SJSA1 (cell line): ENCODE measurements at regions not wholly inside any gene's neighbourhood (a gene's known extent, or its start where the extent isn't known, plus 50 kb on each side); places are given as distances from the start of the nearest gene placed in this dataset.
"Not testable (repeated sequence)": the region's sequence is repeated elsewhere in the genome, so short reads cannot be mapped to it uniquely, and the experiment has no call there.

Source experiments
- DNase-seq, 2 experiments: peaks; one replicate each; pipeline ENCODE4 v3.0.0-alpha.2; 2015 to 2020; ENCODE audit warnings: low spot score in 2 of 2, low read depth in 1 of 2
- H3K27ac ChIP-seq: fragments of 250-450 bp; sonication (Bioruptor Pico); 2 replicates; pipeline ENCODE4 v1.5.1; 2020; ENCODE audit warnings: mild to moderate bottlenecking, moderate library complexity
- H3K27me3 ChIP-seq: fragments of 250-450 bp; sonication (Bioruptor Pico); replicated peaks from 2 replicates; pipeline ENCODE4 v1.5.1; 2020; ENCODE audit warnings: mild to moderate bottlenecking, moderate library complexity
- H3K36me3 ChIP-seq: fragments of 250-450 bp; sonication (Bioruptor Pico); 2 replicates; pipeline ENCODE4 v1.5.1; 2020; ENCODE audit warnings: mild to moderate bottlenecking
- H3K4me1 ChIP-seq: fragments of 250-450 bp; sonication (Bioruptor Pico); replicated peaks from 2 replicates; pipeline ENCODE4 v1.6.1; 2021; ENCODE audit warnings: mild to moderate bottlenecking
- H3K4me3 ChIP-seq: fragments of 250-450 bp; sonication (Bioruptor Pico); 2 replicates; pipeline ENCODE4 v1.5.1; 2020; ENCODE audit warnings: mild to moderate bottlenecking
- H3K9me3 ChIP-seq: fragments of 250-450 bp; sonication (Bioruptor Pico); replicated peaks from 2 replicates; pipeline ENCODE4 v1.5.1; 2020; ENCODE audit warnings: mild to moderate bottlenecking

DNA sequence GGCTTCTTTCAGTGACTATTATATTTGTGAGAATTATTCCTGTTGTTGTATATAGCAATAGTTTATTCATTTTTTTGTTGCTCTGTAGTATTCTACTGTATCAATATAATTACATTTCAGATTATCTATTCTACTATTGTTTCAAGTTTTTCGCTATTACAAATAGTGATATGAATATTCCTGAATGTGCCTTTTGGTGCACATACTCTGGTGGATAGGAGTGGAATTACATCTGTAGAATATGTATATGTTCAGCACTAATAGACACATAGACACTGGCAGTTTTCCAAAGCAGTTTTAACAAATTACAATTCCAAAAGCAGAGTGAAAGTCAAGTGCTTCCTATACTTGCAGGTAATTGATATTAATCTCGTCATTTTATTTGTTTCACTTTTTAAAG lies 696.2 kb upstream of the PRMT6 start:
- Histone ChIP-seq H3K27ac (no peak overlapping the region), H3K9me3 (peaks cover 8% of the 10 kb centered on the region; the same call in 1 of the 2 replicates), H3K4me3 (no peak overlapping the region), H3K4me1 (no peaks in the 10 kb centered on the region), H3K27me3 (no peaks in the 10 kb centered on the region), H3K36me3 (no peaks in the 10 kb centered on the region)
- no peak for DNase-seq

- no peak overlapping the region for H3K27ac ChIP-seq
- DNase-seq, result no peak
- no peaks in the 10 kb centered on the region for H3K4me1 ChIP-seq
- no peak overlapping the region for H3K4me3 ChIP-seq
- H3K9me3 ChIP-seq, result no peaks in the 10 kb centered on the region
- H3K27me3 ChIP-seq, result no peaks in the 10 kb centered on the region
- no peaks in the 10 kb centered on the region for H3K36me3 ChIP-seq
These were observed 689.7 kb upstream of the PRMT6 start for GRCh38 chr1:106366627-106367319.

DNA sequence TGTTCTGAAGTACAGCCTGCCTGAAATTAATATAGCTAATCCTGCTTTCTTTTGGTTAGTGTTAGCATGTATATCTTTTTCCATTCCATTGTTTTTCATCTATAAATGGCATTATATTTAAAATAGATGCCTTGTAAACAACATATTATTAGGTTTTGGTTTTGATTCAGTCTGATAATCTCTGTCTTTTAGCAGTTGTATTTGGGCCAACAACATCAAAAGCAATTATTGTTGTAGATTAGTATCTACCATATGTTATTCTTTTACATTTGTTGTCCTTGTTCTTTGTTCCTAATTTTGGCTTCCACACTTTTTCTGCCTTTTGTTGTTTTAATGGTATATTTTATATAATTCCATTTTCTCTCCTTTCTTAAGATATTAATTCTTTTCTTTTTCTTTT lies 678.2 kb upstream of the PRMT6 start:
- no peak for DNase-seq
- Histone ChIP-seq H3K27ac (no peak overlapping the region), H3K36me3 (no peaks in the 10 kb centered on the region), H3K9me3 (peaks cover 4% of the 10 kb centered on the region), H3K4me3 (no peak overlapping the region), H3K27me3 (no peaks in the 10 kb centered on the region), H3K4me1 (no peaks in the 10 kb centered on the region)

DNA sequence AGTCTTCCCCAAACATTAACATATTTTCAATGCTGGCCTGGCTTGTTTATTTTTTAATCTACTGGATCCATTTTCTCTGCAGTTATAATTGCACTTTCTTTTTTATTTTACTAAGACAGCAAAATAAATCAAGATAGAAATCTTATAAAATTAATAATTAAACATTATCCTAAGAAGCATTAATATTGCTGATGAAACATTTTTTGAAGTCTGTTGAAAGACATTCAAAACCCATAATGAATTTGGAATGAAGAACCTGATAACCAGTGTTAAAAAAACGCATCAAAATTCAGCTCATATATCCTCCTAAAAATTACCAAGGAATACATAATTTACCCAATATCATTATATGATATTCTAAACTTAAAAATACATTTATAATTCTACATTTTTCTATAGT lies 675.7 kb upstream of the PRMT6 start:
- no peaks in the 10 kb centered on the region for H3K27me3 ChIP-seq

GRCh38 chr1:106389160-106389559 lies 667.3 kb upstream of the PRMT6 start:
- not testable (repeated sequence) for H3K4me3 ChIP-seq, DNase-seq, H3K27ac ChIP-seq, H3K9me3 ChIP-seq, H3K4me1 ChIP-seq, H3K36me3 ChIP-seq, H3K27me3 ChIP-seq

More for the DNA sequence above, 675.7 kb upstream of the PRMT6 start:
- Histone ChIP-seq H3K36me3 (no peaks in the 10 kb centered on the region), H3K9me3 (peaks cover under 1% of the 10 kb centered on the region; the same call in 1 of the 2 replicates), H3K27ac (no peak overlapping the region), H3K4me3 (no peak overlapping the region), H3K4me1 (no peaks in the 10 kb centered on the region)
- DNase-seq, result no peak

DNA sequence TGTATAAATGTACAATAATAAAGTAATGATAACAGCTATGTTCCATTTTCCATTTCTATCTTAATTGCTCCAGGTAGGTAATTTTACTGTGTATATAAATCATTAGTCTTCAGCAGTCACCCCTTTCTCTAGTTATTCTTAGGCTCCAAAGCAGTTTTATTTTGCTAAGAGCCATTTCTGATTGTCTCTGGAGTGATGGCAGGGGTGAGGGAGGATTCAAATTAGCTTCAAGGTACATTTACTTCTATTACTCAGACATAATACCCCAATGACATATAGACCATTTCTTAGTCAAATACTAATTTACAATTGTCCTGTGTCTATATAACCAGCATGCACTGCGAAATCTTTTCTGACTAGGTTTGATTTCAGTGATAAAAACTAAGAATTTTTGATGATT lies 663.4 kb upstream of the PRMT6 start:
- Histone ChIP-seq H3K4me3 (no peak overlapping the region), H3K9me3 (no peaks in the 10 kb centered on the region), H3K36me3 (no peaks in the 10 kb centered on the region), H3K4me1 (no peaks in the 10 kb centered on the region), H3K27ac (no peak overlapping the region), H3K27me3 (no peaks in the 10 kb centered on the region)
- DNase-seq, result no peak

DNA sequence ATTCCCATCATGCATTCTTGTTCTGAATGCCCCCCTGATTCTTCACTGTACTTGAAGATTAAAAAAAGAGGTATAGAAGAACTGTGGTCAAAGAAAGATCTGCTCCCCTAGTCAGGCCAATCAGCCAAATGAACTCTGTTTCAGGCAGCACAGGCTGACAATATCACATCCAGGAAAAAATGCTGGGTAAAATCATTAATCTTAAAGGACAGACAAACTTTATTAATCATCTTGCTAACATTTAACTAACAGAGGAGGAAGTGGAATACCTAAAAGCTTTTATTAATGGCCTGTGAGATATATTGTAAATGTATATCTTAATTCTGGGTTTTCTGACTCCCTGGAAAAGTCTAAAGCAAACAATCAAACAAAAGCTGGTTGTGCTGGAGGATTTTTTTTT lies 660.5 kb upstream of the PRMT6 start:
- H3K9me3 ChIP-seq, result no peaks in the 10 kb centered on the region
- no peaks in the 10 kb centered on the region for H3K36me3 ChIP-seq
- H3K27me3 ChIP-seq, result no peaks in the 10 kb centered on the region
- H3K4me1 ChIP-seq, result no peaks in the 10 kb centered on the region
- no peak overlapping the region for H3K4me3 ChIP-seq
- no peak for DNase-seq
- H3K27ac ChIP-seq, result no peak overlapping the region

- Histone ChIP-seq H3K27me3 (no peaks in the 10 kb centered on the region), H3K27ac (no peak overlapping the region), H3K4me1 (no peaks in the 10 kb centered on the region), H3K9me3 (0 out of 2 replicates have a peak, but pooled peaks cover 6% of the 10 kb centered on the region), H3K36me3 (no peaks in the 10 kb centered on the region), H3K4me3 (no peak overlapping the region)
- DNase-seq, result no peak
These were observed 658.1 kb upstream of the PRMT6 start for GRCh38 chr1:106398391-106398790.

GRCh38 chr1:106406114-106406513 lies 650.4 kb upstream of the PRMT6 start:
- H3K36me3 ChIP-seq, result no peaks in the 10 kb centered on the region
- no peak for DNase-seq
- H3K9me3 ChIP-seq, result 0 out of 2 replicates have a peak, but pooled peaks cover 6% of the 10 kb centered on the region
- H3K4me1 ChIP-seq, result no peaks in the 10 kb centered on the region
- no peaks in the 10 kb centered on the region for H3K27me3 ChIP-seq
- H3K4me3 ChIP-seq, result no peak overlapping the region
- H3K27ac ChIP-seq, result no peak overlapping the region

GRCh38 chr1:106412321-106412720 lies 644.2 kb upstream of the PRMT6 start:
- H3K27me3 ChIP-seq, DNase-seq, H3K27ac ChIP-seq, H3K4me1 ChIP-seq, H3K36me3 ChIP-seq, H3K9me3 ChIP-seq, H3K4me3 ChIP-seq: not testable (repeated sequence)

DNA sequence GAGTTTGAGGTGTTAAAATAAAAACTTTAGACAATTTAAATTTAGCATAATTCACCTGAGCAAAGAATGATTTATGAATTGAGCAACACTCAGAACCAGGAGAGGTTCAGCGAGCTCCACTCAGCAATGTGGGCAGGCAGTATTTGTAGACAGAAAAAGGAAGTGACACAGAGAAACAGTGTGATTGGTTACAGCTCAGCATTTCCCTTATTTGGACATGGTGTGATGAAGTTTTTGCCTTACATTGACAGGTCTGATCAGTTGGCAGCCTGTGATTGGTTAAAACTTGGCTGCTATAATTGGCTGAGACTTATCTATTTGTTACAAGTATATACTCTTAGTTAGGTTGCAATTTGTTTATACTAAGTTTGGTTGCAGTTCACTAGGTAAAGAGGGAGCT lies 621.2 kb upstream of the PRMT6 start:
- Histone ChIP-seq H3K4me1 (no peaks in the 10 kb centered on the region), H3K36me3 (no peaks in the 10 kb centered on the region), H3K9me3 (peaks cover 4% of the 10 kb centered on the region; the same call in 1 of the 2 replicates), H3K4me3 (no peak overlapping the region), H3K27me3 (no peaks in the 10 kb centered on the region), H3K27ac (no peak overlapping the region)
- DNase-seq, result no peak

GRCh38 chr1:106439475-106439874 lies 617.0 kb upstream of the PRMT6 start:
- Histone ChIP-seq H3K9me3 (no peaks in the 10 kb centered on the region), H3K36me3 (no peaks in the 10 kb centered on the region), H3K4me3 (no peak overlapping the region), H3K27ac (no peak overlapping the region), H3K27me3 (no peaks in the 10 kb centered on the region), H3K4me1 (no peaks in the 10 kb centered on the region)
- DNase-seq, result no peak

GRCh38 chr1:106447466-106447865 lies 609.0 kb upstream of the PRMT6 start:
- Histone ChIP-seq H3K4me1 (no peaks in the 10 kb centered on the region), H3K9me3 (no peaks in the 10 kb centered on the region), H3K4me3 (no peak overlapping the region), H3K27ac (no peak overlapping the region), H3K27me3 (no peaks in the 10 kb centered on the region), H3K36me3 (no peaks in the 10 kb centered on the region)
- DNase-seq, result no peak

- DNase-seq, result no peak
- Histone ChIP-seq H3K4me3 (no peak overlapping the region), H3K4me1 (no peaks in the 10 kb centered on the region), H3K9me3 (0 out of 2 replicates have a peak, but pooled peaks cover 2% of the 10 kb centered on the region), H3K36me3 (no peaks in the 10 kb centered on the region), H3K27ac (no peak overlapping the region), H3K27me3 (no peaks in the 10 kb centered on the region)
These were observed 599.6 kb upstream of the PRMT6 start for GRCh38 chr1:106456832-106457231.

GRCh38 chr1:106457368-106457767 lies 599.1 kb upstream of the PRMT6 start:
- H3K4me1 ChIP-seq, result no peaks in the 10 kb centered on the region
- no peak overlapping the region for H3K4me3 ChIP-seq
- H3K27ac ChIP-seq, result no peak overlapping the region
- H3K27me3 ChIP-seq, result no peaks in the 10 kb centered on the region
- H3K9me3 ChIP-seq, result 0 out of 2 replicates have a peak, but pooled peaks cover 2% of the 10 kb centered on the region
- no peak for DNase-seq
- no peaks in the 10 kb centered on the region for H3K36me3 ChIP-seq
